ENCODE measurements at regions not wholly inside any gene's neighbourhood (a gene's known extent, or its start where the extent isn't known, plus 50 kb on each side); places are given as distances from the start of the nearest gene placed in this dataset.
"Not testable (repeated sequence)": the region's sequence is repeated elsewhere in the genome, so short reads cannot be mapped to it uniquely, and the experiment has no call there.

- intact Hi-C loops (cut with micrococcal nuclease; ENCODE audit: unreplicated experiment) = no loop called here
- Mint-ChIP-seq H3K9me3 (ENCODE audit: low read depth, unreplicated experiment) (peaks cover 9% of the 10 kb centered on the region), H3K4me1 (ENCODE audit: low read depth, unreplicated experiment) (no peaks in the 10 kb centered on the region), H3K27ac (ENCODE audit: unreplicated experiment) (no peak overlapping the region), H3K27me3 (ENCODE audit: unreplicated experiment) (no peaks in the 10 kb centered on the region), H3K4me3 (ENCODE audit: low read depth, unreplicated experiment) (no peak overlapping the region), H3K36me3 (ENCODE audit: insufficient read depth, unreplicated experiment) (no peaks in the 10 kb centered on the region)
- DNase-seq = no peak
- no TSS peak for BruUV-seq (replicated peaks)
- CTCF ChIA-PET = no interaction called here
- TF ChIP-seq CTCF (IDR thresholded peaks at IDR 0.05; ENCODE audit: unreplicated experiment) = no peak
Observed at GRCh38 chr11:42779555-42779954, 532.2 kb upstream of the API5 start.

- DNase-seq = no peak
- no peak overlapping the region for H3K27ac Mint-ChIP-seq (ENCODE audit: unreplicated experiment)
- H3K4me3 Mint-ChIP-seq (ENCODE audit: low read depth, unreplicated experiment) = no peak overlapping the region
- no peaks in the 10 kb centered on the region for H3K36me3 Mint-ChIP-seq (ENCODE audit: insufficient read depth, unreplicated experiment)
- H3K9me3 Mint-ChIP-seq (ENCODE audit: low read depth, unreplicated experiment) = peaks cover 7% of the 10 kb centered on the region
- no peaks in the 10 kb centered on the region for H3K27me3 Mint-ChIP-seq (ENCODE audit: unreplicated experiment)
- CTCF ChIA-PET = no interaction called here
- intact Hi-C loops (cut with micrococcal nuclease; ENCODE audit: unreplicated experiment) = no loop called here
- H3K4me1 Mint-ChIP-seq (ENCODE audit: low read depth, unreplicated experiment) = no peaks in the 10 kb centered on the region
- TF ChIP-seq CTCF (IDR thresholded peaks at IDR 0.05; ENCODE audit: unreplicated experiment) = no peak
- BruUV-seq (replicated peaks) = no TSS peak
Observed at GRCh38 chr11:42786981-42787380, 524.8 kb upstream of the API5 start.

- H3K9me3 Mint-ChIP-seq (ENCODE audit: low read depth, unreplicated experiment); DNase-seq; H3K27ac Mint-ChIP-seq (ENCODE audit: unreplicated experiment); BruUV-seq (replicated peaks); CTCF ChIA-PET; H3K4me1 Mint-ChIP-seq (ENCODE audit: low read depth, unreplicated experiment); H3K27me3 Mint-ChIP-seq (ENCODE audit: unreplicated experiment); H3K4me3 Mint-ChIP-seq (ENCODE audit: low read depth, unreplicated experiment); intact Hi-C loops (cut with micrococcal nuclease; ENCODE audit: unreplicated experiment); H3K36me3 Mint-ChIP-seq (ENCODE audit: insufficient read depth, unreplicated experiment): not testable (repeated sequence)
Observed at GRCh38 chr11:42795483-42795882, 516.3 kb upstream of the API5 start.

GRCh38 chr11:42800041-42800440, 511.8 kb upstream of the API5 start:
- intact Hi-C loops (cut with micrococcal nuclease; ENCODE audit: unreplicated experiment) = no loop called here
- Mint-ChIP-seq H3K27ac (ENCODE audit: unreplicated experiment) (no peak overlapping the region), H3K9me3 (ENCODE audit: low read depth, unreplicated experiment) (peaks cover 6% of the 10 kb centered on the region), H3K36me3 (ENCODE audit: insufficient read depth, unreplicated experiment) (no peaks in the 10 kb centered on the region), H3K4me1 (ENCODE audit: low read depth, unreplicated experiment) (no peaks in the 10 kb centered on the region), H3K4me3 (ENCODE audit: low read depth, unreplicated experiment) (no peak overlapping the region), H3K27me3 (ENCODE audit: unreplicated experiment) (no peaks in the 10 kb centered on the region)
- CTCF ChIA-PET = no interaction called here
- BruUV-seq (replicated peaks) = no TSS peak
- TF ChIP-seq CTCF (IDR thresholded peaks at IDR 0.05; ENCODE audit: unreplicated experiment) = no peak
- no peak for DNase-seq

- no peak for DNase-seq
- Mint-ChIP-seq H3K9me3 (ENCODE audit: low read depth, unreplicated experiment) (peaks cover 13% of the 10 kb centered on the region), H3K36me3 (ENCODE audit: insufficient read depth, unreplicated experiment) (no peaks in the 10 kb centered on the region), H3K27me3 (ENCODE audit: unreplicated experiment) (no peaks in the 10 kb centered on the region), H3K27ac (ENCODE audit: unreplicated experiment) (no peak overlapping the region), H3K4me3 (ENCODE audit: low read depth, unreplicated experiment) (no peak overlapping the region), H3K4me1 (ENCODE audit: low read depth, unreplicated experiment) (no peaks in the 10 kb centered on the region)
- no peak for TF ChIP-seq CTCF (IDR thresholded peaks at IDR 0.05; ENCODE audit: unreplicated experiment)
- intact Hi-C loops (cut with micrococcal nuclease; ENCODE audit: unreplicated experiment) = no loop called here
- CTCF ChIA-PET = no interaction called here
- no TSS peak for BruUV-seq (replicated peaks)
Observed at GRCh38 chr11:42802201-42802899, 509.4 kb upstream of the API5 start.
